OCI-LY3 (cell line): ENCODE measurements at regions not wholly inside any gene's neighbourhood (a gene's known extent, or its start where the extent isn't known, plus 50 kb on each side); places are given as distances from the start of the nearest gene placed in this dataset.

Experiments
- H2AFZ ChIP-seq: fragments of 200-600, 300-600 bp; shearing (Covaris generic); 2 replicates; pipeline ENCODE4 v1.6.0; 2014; ENCODE audit warnings: antibody characterized with exemption, low read depth, low read length
- H3K27ac ChIP-seq: fragments of 200-600, 300-600 bp; sonication (generic); 2 replicates; pipeline ENCODE4 v1.5.1; 2014; ENCODE audit warnings: mild to moderate bottlenecking, low read length, moderate library complexity, mixed read lengths
- H3K27me3 ChIP-seq: fragments of 200-600, 300-600 bp; sonication (generic); 2 replicates; pipeline ENCODE4 v1.6.1; 2014; ENCODE audit warnings: low read depth, low read length, mixed read lengths
- H3K36me3 ChIP-seq: fragments of 200-600, 300-600 bp; sonication (generic); replicated peaks from 2 replicates; pipeline ENCODE3; 2014; ENCODE audit warnings: low read depth, low read length, mixed read lengths
- H3K4me1 ChIP-seq: fragments of 300-600, 200-600 bp; sonication (generic); 2 replicates; pipeline ENCODE4 v1.6.1; 2014; ENCODE audit warnings: low read length, mixed read lengths
- H3K4me2 ChIP-seq: fragments of 200-600, 300-600 bp; sonication (generic); 2 replicates; pipeline ENCODE4 v1.6.1; 2014; ENCODE audit warnings: low read length, mixed read lengths
- H3K4me3 ChIP-seq: fragments of 300-600, 200-600 bp; sonication (generic); 2 replicates; pipeline ENCODE4 v1.5.1; 2014; ENCODE audit warnings: antibody characterized with exemption, mild to moderate bottlenecking, low read length, moderate library complexity
- H3K79me2 ChIP-seq: fragments of 300-600, 200-600 bp; shearing (Covaris generic); 2 replicates; pipeline ENCODE4 v1.6.1; 2014; ENCODE audit warnings: mild to moderate bottlenecking, low read length, mixed read lengths
- H3K9ac ChIP-seq: fragments of 300-600, 200-600 bp; shearing (Covaris generic); 2 replicates; pipeline ENCODE4 v1.6.0; 2014; ENCODE audit warnings: mild to moderate bottlenecking, low read length, moderate library complexity
- H3K9me3 ChIP-seq: fragments of 200-600, 300-600 bp; shearing (Covaris generic); 2 replicates; pipeline ENCODE4 v1.6.1; 2014; ENCODE audit warnings: low read length, mixed read lengths; ENCODE audit not compliant: insufficient read depth
- H4K20me1 ChIP-seq: fragments of 200-600, 300-600 bp; sonication (generic); 2 replicates; pipeline ENCODE4 v1.6.1; 2016; ENCODE audit warnings: low read length, mixed read lengths; ENCODE audit not compliant: insufficient read depth
- EZH2phosphoT487 ChIP-seq: fragments of 200-600 bp; shearing (Covaris generic); IDR thresholded peaks from 2 replicates; pipeline ENCODE4 v1.6.1; 2018; ENCODE audit warnings: antibody characterized with exemption, mixed run types, low read depth
- TF ChIP-seq, protein P1 (sequence below): fragments of 200-600, 300-600 bp; sonication (generic); IDR thresholded peaks from 2 replicates; pipeline ENCODE4 v1.5.1; 2014; ENCODE audit warnings: antibody characterized with exemption, low read length, low read depth

GRCh38 chr5:6915574-6915973 lies 202.3 kb downstream of the TENT4A start:
- H4K20me1 ChIP-seq = no peaks in the 10 kb centered on the region
- H3K36me3 ChIP-seq = no peaks in the 10 kb centered on the region
- no peak overlapping the region for H3K9ac ChIP-seq
- no peaks in the 10 kb centered on the region for H3K4me1 ChIP-seq
- no peak overlapping the region for H3K4me2 ChIP-seq
- TF ChIP-seq, protein P1, sequence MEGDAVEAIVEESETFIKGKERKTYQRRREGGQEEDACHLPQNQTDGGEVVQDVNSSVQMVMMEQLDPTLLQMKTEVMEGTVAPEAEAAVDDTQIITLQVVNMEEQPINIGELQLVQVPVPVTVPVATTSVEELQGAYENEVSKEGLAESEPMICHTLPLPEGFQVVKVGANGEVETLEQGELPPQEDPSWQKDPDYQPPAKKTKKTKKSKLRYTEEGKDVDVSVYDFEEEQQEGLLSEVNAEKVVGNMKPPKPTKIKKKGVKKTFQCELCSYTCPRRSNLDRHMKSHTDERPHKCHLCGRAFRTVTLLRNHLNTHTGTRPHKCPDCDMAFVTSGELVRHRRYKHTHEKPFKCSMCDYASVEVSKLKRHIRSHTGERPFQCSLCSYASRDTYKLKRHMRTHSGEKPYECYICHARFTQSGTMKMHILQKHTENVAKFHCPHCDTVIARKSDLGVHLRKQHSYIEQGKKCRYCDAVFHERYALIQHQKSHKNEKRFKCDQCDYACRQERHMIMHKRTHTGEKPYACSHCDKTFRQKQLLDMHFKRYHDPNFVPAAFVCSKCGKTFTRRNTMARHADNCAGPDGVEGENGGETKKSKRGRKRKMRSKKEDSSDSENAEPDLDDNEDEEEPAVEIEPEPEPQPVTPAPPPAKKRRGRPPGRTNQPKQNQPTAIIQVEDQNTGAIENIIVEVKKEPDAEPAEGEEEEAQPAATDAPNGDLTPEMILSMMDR = no peak
- no peak for TF ChIP-seq EZH2phosphoT487
- no peaks in the 10 kb centered on the region for H3K79me2 ChIP-seq
- H3K9me3 ChIP-seq = no peaks in the 10 kb centered on the region
- no peak overlapping the region for H2AFZ ChIP-seq
- H3K4me3 ChIP-seq = no peak overlapping the region
- no peak overlapping the region for H3K27ac ChIP-seq
- H3K27me3 ChIP-seq = no peaks in the 10 kb centered on the region

- no peaks in the 10 kb centered on the region for H3K79me2 ChIP-seq
- no peak overlapping the region for H3K4me2 ChIP-seq
- H3K9me3 ChIP-seq = no peaks in the 10 kb centered on the region
- H3K9ac ChIP-seq = no peak overlapping the region
- TF ChIP-seq, protein P1 = no peak
- TF ChIP-seq EZH2phosphoT487 = no peak
- no peak overlapping the region for H3K4me3 ChIP-seq
- no peaks in the 10 kb centered on the region for H3K4me1 ChIP-seq
- no peak overlapping the region for H3K27ac ChIP-seq
- H3K36me3 ChIP-seq = no peaks in the 10 kb centered on the region
- H3K27me3 ChIP-seq = no peaks in the 10 kb centered on the region
- H4K20me1 ChIP-seq = no peaks in the 10 kb centered on the region
- H2AFZ ChIP-seq = no peak overlapping the region
Observed at GRCh38 chr5:6918255-6918654, 205.0 kb downstream of the TENT4A start.

GRCh38 chr5:6920628-6921256 lies 207.5 kb downstream of the TENT4A start:
- Histone ChIP-seq H3K4me3 (no peak overlapping the region), H3K9ac (no peak overlapping the region), H2AFZ (no peak overlapping the region), H3K27ac (no peak overlapping the region), H3K9me3 (no peaks in the 10 kb centered on the region), H3K36me3 (no peaks in the 10 kb centered on the region), H4K20me1 (no peaks in the 10 kb centered on the region), H3K27me3 (no peaks in the 10 kb centered on the region; the same call in 1 of the 2 replicates), H3K4me1 (no peaks in the 10 kb centered on the region), H3K4me2 (no peak overlapping the region), H3K79me2 (no peaks in the 10 kb centered on the region)
- no peak for TF ChIP-seq EZH2phosphoT487
- TF ChIP-seq, protein P1 = no peak

DNA sequence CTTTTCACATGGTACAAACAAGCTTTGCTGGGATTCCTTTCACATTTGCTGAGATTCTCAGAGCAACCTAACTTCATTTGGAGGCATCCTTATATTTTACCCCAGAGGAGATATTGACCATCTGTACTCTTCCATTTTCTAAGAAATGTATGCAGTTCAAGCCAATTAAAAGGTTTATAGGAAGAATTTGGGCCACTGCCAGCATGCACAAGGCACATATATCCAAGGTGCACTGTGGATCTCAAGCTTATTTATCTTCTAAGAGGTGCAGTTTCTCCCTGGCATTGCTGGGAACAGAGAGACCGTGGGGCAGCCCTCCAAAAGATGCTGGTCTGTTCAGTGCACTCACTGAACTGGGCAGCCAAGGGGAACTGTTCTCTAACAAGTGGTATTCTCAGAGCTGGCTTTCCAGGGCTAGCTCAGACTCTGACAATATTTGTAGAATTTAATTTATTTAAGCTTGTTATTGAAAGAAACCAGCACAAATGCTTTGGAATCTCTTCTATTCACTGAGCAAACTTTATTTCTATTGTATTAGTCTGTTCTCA lies 213.3 kb downstream of the TENT4A start:
- Histone ChIP-seq H2AFZ (no peak overlapping the region), H3K27ac (no peak overlapping the region), H3K9ac (no peak overlapping the region), H3K4me2 (no peak overlapping the region), H3K36me3 (no peaks in the 10 kb centered on the region), H4K20me1 (no peaks in the 10 kb centered on the region), H3K79me2 (no peaks in the 10 kb centered on the region), H3K27me3 (no peaks in the 10 kb centered on the region; the same call in 1 of the 2 replicates), H3K4me1 (no peaks in the 10 kb centered on the region), H3K4me3 (no peak overlapping the region), H3K9me3 (no peaks in the 10 kb centered on the region)
- TF ChIP-seq, protein P1 = no peak
- no peak for TF ChIP-seq EZH2phosphoT487
